NCI-H146 (cell line): ENCODE measurements at regions not wholly inside any gene's neighbourhood (a gene's known extent, or its start where the extent isn't known, plus 50 kb on each side); places are given as distances from the start of the nearest gene placed in this dataset.
"Not testable (repeated sequence)": the region's sequence is repeated elsewhere in the genome, so short reads cannot be mapped to it uniquely, and the experiment has no call there.

Experiments used
- DNase-seq: peaks from one replicate; lab custom pipeline; 2025; lab: John Stamatoyannopoulos, UW

DNA sequence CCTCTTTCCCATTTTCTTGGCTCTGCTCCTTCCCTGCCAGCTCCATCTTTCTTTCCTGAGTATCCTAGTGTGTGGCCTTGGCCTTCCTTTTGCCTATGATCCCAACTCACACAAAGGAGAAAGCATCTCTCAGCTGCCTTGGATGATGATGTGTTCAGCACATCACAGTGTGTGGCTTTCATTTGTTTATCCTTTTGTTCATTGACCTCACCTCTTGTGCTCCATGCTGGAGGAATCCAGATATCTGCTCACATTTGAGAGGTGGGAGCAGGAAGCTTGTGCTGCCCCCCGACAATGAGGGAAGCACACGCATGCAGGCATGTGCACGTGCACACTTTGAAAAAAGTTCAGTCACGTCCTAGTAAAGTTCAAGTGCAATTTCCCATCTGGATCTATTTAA is 131.0 kb downstream of the SMIM20 start:
- DNase-seq: no peak

DNA sequence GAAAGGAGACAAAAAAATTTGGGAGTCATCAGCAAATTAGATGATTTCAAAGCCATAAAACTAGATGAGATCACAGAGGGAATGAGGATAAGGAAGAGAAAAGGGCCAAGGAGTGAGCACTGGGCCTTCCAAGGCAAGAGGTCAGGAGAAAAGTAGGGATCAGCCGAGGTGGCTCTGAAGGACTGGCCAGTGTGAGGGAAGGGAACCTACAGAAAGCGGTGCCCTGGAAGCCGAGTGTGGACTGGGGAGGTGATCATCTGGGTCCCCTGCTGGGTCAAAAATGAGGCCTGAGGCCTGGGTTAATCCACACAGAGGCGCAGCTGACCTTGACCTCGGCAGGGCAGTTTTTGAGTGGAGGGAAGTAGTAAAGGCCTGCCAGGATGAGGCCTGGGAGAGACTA is 133.8 kb downstream of the SMIM20 start:
- DNase-seq: no peak

DNA sequence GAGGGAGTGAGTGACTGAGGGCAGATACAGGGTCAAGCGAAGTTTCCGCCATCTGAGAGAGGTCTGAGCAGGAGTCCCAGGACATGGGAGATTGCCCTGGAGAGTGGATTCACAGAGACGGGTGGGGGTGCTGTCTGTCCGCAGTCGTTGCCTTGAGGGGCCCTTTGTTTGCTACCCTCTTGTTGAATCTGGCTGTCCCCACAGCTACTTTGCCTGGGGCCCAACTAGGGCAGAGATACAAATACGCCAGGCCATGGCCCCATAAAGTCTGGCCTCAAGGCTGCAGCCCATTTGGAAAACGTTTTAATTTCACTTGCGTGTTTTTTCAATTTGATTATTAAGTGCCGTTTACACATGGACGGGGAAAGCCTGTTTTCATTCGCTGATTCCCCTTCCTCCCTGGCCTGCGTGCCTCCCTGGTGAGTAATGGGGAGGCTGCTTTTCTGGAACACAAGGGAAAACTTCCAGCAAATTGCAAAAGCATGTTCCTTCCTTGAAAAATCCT is 134.4 kb downstream of the SMIM20 start:
- no peak for DNase-seq

DNA sequence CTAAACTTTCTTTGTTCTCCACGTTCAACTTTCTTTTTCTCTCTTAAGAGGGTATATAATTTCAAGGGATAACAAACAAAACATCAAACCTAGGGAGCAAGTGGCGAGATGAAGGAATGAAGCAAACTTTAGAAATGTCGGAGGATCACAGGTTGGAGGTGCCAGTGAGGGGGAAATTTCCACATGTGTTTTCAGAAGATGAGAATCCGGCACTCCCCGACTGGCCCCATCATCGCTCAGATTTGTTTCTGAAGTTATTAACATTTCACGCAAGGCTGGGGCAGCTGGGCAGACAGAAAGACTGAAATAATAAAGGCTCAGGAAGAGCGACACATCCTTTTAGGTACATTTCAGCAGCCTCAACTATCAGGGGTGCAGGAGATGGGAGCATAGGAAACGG is 134.9 kb downstream of the SMIM20 start:
- no peak for DNase-seq

DNA sequence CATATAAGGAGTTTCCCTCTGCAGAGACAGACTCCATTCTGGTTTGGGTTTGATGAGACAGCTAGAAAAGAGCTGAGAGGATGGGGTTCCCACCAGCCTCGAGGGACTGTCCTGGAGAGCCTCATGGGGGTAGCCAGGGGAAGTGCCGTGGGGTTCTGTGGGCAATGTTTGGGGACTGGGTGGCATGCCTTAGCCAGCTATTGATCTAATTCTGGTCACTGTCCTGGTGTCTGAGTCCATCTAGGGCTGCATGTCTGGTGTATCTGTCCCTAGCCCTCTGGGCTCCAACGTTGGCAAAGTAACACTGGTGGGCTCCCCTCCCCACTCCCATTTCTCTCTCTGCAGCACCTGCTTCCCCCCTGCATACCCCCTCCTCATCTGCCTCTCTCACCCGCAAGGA is 135.4 kb downstream of the SMIM20 start:
- DNase-seq: no peak

DNA sequence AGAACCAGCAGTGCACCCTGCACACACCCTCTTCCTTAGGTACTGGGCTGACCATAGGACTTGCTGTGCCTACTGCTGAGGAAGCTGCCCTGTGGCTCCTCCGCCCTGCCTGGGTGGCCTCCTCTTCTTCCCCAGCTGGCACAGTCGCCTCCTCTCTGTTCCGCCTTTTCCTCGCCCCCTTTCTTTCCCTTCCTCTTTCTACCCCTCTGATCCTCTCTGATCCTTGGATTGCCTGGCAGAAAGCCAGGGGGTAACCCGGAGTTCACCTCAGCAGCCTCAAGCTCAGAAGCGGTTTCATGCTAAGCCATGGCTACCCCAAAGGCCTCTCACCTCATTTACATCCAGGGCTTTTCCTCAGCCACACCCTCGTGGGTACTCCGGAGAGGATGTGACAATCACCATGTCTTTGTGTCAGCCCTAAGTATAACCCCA is 136.2 kb downstream of the SMIM20 start:
- no peak for DNase-seq

DNA sequence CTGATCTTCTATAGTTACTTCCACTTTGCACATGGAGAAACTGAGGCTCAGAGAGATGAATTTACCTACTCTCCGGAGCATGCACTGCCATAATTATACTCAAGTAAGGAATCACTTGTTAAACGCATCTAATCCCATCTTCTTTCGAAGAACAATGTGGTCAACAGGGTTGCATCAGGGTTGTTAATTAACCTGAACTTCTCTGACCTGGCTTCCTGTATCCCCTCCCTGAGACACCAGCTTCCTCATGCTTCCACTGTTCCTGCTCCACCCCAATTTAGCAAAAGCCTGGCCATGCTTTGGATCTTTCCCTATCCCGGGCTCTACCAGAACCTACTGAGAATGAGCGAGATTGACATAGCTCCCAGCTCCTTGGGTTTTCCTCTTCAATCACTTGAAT is 136.7 kb downstream of the SMIM20 start:
- DNase-seq: no peak

DNA sequence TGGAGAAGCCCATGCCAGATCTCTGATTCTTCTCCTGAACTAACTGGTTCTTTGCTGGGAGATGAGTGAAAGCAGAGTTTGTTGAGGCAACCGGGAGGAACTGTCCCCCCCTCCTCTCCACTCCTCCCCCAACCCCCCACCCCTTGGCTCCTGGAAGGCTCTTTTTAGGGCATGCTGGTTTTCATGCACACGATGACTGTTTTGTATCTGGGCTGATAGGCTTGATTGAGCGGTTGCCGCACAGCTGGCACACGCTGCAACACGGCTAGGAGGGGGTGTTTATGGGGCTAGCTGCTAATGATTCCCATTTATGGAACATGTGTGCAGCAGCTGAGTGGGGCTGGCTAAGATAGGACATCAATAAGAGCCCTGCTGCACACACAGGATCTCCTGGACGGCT is 137.2 kb downstream of the SMIM20 start:
- no peak for DNase-seq

DNA sequence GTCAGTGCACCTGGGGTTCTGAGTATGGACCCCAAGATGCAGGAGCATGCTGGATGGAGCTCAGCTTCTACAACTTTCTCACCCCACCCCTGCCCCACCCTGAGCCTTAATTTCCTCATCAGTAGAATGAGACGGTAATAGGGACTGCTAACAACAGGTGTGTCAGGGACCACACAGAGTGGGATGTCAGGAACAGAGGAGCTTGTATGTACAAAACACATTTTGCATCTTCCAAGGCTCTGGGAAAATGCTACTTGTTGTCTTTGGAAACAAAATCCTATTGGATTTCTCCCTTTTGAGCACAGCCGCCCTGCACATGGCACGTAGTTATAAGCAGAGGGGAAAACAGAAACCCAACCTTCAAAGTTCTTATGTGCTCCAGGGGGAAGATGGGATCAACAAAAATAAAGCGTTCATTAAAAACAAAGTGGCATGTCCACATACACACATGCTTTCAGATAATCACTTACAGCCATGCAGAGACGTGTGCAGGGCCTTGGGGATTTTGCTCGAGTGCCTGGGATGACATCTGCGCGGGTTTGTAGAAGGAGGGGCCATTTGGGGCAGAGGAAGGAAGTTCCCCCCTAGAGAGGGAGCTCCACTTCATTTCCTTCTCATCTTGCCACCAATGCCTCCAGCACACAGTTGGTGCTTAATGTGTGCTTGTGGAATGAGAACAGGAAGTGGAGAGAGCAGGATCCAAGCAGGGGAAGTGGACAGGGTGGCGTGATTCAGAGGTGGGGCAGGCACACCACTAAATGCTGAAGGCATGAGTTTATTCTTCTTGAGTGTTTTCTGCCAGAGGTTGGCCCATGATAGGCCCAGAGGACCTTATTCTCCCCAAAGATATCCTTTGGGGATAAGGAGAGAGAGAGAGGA is 138.9 kb downstream of the SMIM20 start:
- DNase-seq: no peak

DNA sequence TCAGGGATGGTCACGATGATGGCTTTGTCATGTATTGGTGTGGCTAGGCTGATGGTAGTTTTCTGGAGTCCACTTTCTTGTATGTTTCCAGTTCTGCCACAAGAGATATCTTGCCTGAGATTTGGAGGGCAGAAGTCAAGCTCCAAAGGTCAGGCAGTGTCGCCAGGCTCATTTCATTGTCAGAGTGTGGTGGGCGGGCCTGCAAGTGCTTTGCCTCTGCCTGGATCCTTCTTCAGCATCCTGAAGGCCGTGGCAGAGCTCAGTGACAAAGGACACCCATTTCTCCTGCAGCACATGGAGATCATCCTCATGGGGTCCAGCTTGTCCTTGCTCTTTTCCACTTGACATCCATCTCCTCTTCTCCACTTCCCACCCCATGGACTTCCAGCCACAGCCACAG is 139.7 kb downstream of the SMIM20 start:
- DNase-seq: no peak

DNA sequence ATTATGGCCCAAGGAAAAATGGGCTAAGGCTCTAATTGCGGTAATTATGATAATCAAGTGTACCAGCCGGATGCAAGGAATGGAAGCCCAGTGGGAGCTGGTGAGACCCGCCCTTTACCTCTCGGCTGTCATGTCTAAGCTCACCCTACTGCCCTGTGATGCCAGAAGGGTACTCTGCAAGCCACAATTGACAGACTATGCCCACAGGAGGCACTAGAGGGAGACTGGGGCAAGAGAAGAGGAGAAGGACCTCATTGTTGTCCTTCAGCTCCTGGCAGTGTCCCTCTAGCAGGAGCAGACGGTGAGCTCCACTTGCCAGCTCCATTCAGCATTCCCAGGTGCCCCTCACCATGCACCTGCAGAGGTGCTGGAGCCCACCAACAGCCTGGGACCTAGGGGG is 141.8 kb downstream of the SMIM20 start:
- DNase-seq: peak; percentile 16

DNA sequence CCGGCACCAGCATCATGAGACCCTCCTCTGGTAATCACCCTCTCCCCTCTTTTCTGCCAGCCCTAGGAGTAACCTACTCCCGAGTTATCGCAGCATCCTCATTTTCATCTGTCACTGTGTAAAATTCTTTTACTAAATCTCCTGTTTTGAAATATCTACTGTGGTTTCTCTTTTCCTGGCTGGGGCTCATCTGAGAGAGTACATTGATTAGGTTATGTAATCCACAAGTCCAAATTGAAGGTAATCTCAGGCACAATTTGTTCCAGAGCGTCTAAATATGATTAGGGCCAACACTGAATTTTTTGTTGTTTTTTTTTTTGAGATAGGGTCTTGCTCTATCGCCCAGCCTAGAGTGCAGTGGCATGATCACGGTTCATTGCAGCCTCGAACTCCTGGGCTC is 142.4 kb downstream of the SMIM20 start:
- no peak for DNase-seq

DNA sequence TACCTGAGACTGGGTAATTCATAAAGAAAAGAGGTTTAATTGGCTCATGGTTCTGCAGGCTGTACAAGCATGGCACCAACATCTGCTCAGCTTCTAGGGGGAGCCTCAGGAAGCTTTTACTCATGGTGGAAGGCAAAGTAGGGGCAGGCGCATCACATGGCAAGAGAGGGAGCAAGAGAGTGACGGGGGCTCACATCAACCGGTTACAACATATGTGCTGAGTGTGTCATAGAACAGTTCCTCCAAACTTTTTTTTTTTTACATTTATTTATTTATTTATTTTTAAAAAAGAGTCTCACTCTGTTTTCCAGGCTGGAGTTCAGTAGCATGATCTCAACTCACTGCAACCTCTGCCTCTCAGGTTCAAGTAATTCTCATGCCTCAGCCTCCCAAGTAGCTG is 143.8 kb downstream of the SMIM20 start:
- DNase-seq: not testable (repeated sequence)

DNA sequence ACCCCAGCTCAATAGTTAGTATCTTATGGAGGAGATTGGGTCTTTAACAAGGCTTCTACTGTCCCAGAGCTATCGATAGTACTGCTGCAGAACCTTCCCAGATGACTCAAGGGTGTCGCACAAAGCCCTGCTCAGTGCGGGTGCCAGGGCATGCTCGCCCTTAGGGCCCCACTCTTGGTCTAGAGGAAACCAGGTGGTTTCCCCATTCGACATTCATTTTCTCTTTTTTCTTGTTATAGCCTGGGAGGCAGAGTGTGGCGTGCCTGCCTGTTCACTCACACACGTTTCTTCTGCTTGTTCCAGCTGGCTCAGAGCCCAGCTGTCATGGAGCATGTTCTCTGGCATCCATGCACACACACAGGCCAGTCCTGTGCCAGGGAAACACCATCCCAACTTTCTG is 144.5 kb downstream of the SMIM20 start:
- no peak for DNase-seq

DNA sequence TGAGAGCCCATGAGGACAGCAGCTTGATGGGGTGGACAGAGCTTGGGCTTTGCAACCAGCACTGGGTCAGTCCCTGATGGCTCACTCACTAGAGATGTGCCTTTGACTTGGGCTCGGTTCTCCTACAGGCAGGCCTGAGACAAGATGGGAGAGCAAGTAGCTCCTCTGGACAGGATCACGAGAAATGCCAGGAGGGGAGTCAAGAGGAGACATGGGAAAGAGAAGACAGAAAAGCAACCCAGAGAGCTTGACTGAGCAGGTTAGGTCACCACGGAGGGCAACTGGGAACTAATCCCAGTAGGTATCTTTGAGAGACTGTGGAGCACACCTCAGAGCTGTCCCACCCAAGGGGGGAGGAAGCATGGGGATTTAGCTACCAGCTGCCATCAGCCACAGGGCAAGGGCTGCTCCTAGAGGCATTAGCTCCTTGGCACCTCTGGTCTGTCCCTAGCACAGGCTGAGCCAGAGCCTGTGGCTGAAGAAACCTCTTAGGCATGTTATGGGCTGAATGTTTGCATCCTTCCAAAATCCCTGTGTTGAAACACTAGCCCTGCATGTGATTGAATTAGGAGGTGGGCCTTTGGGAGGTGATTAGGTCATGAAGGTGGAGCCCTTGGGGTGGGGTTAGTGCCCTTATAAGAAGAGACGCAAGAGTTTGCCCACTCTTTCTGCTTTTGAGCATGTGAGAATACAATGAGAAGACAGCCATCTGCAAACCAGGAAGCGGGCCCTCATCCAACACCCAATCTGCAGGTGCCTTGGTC is 145.6 kb downstream of the SMIM20 start:
- DNase-seq: no peak

DNA sequence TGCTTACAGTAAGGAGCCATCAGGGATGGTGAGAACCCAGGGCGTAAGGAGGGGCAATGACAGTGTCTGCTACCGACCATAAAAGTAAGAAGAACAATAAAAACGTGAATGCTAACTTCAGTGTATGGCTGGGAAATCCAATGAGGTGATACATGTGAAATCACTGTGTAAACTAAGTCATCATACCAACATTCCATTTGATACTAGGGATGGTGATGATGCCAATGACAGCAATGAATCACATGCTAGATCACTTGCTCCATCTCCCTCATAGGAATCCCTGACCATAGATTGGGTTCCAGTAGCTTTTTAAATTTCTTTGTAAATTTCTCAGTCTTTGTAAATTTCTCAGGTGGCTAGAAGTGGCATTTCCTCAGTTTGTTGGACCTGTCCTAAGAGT is 146.3 kb downstream of the SMIM20 start:
- DNase-seq: no peak

DNA sequence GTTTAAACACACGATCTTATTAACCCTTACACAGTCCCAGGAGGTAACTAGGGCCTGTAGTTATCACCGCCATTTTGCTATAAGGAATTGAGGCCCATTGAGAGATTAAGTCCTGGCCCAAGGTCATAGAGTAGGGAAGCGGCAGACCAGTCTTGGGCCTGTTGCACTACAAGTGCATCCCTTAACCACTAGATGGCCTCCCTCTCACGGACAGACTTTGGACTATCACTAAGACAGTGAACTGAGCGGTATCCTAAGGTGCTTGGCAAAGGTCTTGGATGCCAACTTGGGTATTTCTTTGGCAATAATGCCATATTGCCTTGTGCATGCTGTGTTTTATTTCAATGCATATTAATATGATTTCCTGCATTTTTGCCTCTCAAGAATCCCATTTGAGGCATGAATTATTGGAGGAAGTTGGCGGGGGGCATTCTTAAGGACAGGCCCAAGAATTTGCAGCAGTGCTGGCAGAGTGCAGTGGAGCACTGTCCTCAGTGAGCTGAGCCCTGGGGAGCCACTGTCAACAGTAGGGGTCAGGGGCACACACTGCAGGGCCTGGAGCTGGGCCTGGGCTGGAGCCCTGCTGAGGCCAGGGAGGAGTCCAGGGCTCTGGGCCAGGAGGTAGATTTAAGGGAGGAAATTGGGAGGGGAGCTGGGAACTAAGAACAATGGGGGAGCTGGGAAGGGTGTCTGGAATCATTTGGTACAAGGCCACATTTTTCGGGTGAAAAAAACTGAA is 147.4 kb downstream of the SMIM20 start:
- DNase-seq: peak; percentile 11

DNA sequence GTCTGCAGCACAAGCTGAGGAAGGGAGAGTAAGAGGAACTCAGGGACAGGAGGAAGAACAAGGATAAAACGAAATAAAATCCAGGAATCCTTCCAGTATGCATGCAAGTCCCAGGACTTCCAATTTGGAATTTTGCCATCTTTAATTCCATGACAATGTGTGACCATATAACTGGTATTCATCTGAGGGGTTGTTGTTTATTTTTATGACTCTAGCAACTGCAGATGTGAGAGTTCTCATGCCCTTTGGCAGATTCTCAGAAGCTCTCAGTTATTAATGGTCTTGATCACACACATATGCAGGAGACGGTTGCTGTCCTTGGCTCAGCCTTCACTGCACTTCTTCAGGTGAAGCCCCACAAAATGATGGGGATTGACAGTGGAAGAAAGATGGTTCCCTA is 148.2 kb downstream of the SMIM20 start:
- DNase-seq: no peak

DNA sequence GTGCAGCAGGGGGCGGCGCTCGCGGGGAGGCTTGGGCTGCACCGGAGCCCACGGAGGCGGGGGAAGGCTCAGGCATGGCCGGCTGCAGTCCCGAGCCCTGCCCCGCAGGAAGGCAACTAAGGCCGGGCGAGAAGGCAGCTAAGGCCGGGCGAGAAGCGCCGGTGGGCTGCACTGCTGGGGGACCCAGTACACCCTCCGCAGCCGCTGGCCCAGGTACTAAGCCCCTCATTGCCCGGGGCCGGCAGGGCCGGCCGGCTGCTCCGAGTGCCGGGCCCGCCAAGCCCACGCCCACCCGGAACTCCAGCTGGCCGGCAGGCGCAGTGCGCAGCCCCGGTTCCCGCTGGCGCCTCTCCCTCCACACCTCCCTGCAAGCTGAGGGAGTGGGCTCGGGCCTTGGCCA is 150.0 kb downstream of the SMIM20 start:
- DNase-seq: not testable (repeated sequence)

DNA sequence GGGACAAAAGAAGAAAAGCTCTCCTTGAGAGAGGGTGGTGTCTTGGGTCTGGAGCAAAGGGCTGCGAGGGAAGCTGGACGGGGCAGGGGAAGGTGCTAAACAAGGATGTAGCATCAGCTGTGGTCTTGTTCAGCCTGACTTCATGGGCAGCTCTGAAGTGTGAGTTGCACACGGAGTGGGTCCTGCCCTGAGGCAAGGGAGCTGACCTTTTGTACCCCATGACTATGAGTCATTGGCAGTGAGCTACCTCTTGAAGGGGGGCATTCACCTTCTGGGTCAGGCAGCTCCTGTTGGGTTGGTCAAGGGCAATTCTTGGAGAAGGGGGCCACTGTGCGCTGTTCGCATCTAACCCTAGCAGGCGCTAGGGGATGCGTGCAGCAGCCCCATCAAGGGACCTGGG is 151.8 kb downstream of the SMIM20 start:
- DNase-seq: no peak

DNA sequence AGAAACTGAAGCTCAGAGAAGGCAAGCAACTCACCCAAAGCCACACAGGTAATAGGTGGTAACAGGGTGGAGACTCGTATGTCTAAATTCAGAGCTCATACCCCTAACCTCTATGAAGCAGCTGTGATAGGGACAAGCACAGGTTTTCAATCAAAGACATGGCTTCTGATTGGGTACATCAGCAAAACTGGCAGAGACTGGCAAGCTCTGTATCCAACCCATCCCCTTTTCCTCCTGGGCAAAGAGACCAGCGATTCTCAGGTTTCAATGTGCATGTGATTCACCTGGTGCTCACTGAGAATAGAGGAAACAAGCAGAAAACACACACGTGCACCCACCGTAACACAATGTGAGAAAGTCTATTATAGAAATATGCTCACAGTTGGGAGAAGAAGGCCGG is 153.0 kb downstream of the SMIM20 start:
- no peak for DNase-seq

DNA sequence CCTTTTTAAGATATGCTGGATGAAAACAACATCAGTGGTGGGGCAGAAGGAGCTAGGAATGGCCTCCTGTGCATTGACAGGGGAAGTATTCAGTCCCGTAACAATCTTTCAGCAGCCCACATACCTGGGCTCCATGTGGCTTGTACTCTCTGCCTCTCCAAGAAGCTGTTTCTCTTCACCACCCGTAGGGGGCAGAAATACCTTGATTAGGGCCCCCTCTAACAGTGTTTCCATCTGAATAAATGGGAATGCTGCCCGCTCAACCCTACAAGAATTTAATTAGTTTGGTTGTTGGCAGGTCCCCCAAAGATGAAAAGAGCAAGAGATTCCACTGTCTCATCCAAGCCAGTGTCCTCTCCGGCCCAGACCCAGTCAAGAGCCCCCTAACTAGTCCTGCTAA is 155.2 kb downstream of the SMIM20 start:
- no peak for DNase-seq

DNA sequence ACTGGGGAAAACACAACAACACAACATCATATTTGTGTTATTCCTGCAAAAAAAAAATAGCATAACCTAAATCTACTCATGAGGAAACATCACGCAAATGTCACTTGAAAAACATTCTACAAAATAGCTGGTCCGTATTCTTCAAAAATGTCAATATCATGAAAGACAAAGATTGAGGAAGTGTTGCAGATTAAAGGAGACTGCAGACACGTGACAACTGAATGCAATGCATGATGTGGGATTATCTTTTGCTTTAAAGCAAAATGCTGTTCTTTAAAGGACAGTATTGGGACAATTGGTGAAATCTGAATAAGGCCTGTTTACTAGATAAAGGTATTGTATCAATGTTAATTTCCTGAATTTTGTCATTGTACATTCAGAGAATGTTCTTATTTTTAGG is 157.7 kb downstream of the SMIM20 start:
- no peak for DNase-seq
